B cell (primary cell): ENCODE measurements at regions not wholly inside any gene's neighbourhood (a gene's known extent, or its start where the extent isn't known, plus 50 kb on each side); places are given as distances from the start of the nearest gene placed in this dataset.

ENCODE experiments used
- ATAC-seq: fragments of 200-7000 bp; cut with Tn5 transposase; one replicate; pipeline ENCODE4 v1.10.0; 2021; ENCODE audit warnings: low read depth, mild to moderate bottlenecking, moderate number of reproducible peaks, moderate library complexity
- CTCF ChIA-PET: fragments of 350-600 bp; sonication (Branson Sonifier 250); formaldehyde crosslinking; loops from one replicate; lab custom pipeline; 2021; ENCODE audit warnings: antibody characterized with exemption, inconsistent platforms; lab: Charles Lee
- POLR2A ChIA-PET: fragments of 350-600 bp; sonication (Branson Sonifier 250); formaldehyde crosslinking; loops from one replicate; lab custom pipeline; 2021; ENCODE audit warnings: antibody characterized with exemption; lab: Charles Lee
- DNase-seq: peaks from one replicate; pipeline ENCODE4 v3.0.0; 2013
- H2AFZ ChIP-seq: 2 replicates; pipeline ENCODE4 v1.6.1; 2012; ENCODE audit warnings: mild to moderate bottlenecking, low read depth, low read length; ENCODE audit not compliant: insufficient read depth, poor library complexity, severe bottlenecking
- H3K27ac ChIP-seq, 2 donors: 1 replicate in 1 of 2; 2 replicates in 1 of 2; pipeline ENCODE4 v1.5.1; 2012 to 2013; ENCODE audit warnings: low read length in 2 of 2, mild to moderate bottlenecking in 2 of 2, moderate library complexity in 1 of 2
- H3K27me3 ChIP-seq, 4 experiments: fragments of 200-600 bp in 1 of 4; sonication (generic) in 1 of 4; replicated peaks in 1 of 4; 1 replicate in 2 of 4; 2 replicates in 2 of 4; pipeline versions ENCODE4 v1.6.1 to v1.7.0; 2013 to 2016; ENCODE audit warnings: low read length in 3 of 4, mild to moderate bottlenecking in 2 of 4, mixed read lengths in 1 of 4, moderate library complexity in 1 of 4; ENCODE audit not compliant: insufficient read depth in 4 of 4, control insufficient read depth in 3 of 4; ENCODE audit errors: control extremely low read depth in 1 of 4
- H3K36me3 ChIP-seq, 2 experiments: replicated peaks in 1 of 2; 1 replicate in 1 of 2; 2 replicates in 1 of 2; pipeline versions ENCODE4 v1.6.1 to v1.7.1; 2013; ENCODE audit warnings: low read length in 1 of 2; ENCODE audit not compliant: insufficient read depth in 2 of 2, control insufficient read depth in 1 of 2; ENCODE audit errors: control extremely low read depth in 1 of 2, extremely low read depth in 1 of 2
- H3K4me1 ChIP-seq, 2 donors: fragments of 200-600 bp in 1 of 2; sonication (generic) in 1 of 2; 1 replicate in 1 of 2; 2 replicates in 1 of 2; pipeline versions ENCODE4 v1.5.1 to v1.6.1; 2013 to 2017; ENCODE audit warnings: low read length in 2 of 2; ENCODE audit not compliant: control insufficient read depth in 2 of 2, insufficient read depth in 2 of 2
- H3K4me2 ChIP-seq: replicated peaks from 2 replicates; pipeline ENCODE3; 2012; ENCODE audit warnings: mild to moderate bottlenecking, low read depth, low read length; ENCODE audit not compliant: poor library complexity, severe bottlenecking
- H3K4me3 ChIP-seq, 5 experiments: fragments of 200-600 bp in 1 of 5; sonication (generic) in 1 of 5; 1 replicate in 3 of 5; 2 replicates in 2 of 5; pipeline versions ENCODE4 v1.5.1 to v1.7.0; 2011 to 2016; ENCODE audit warnings: low read length in 4 of 5, mild to moderate bottlenecking in 4 of 5, low read depth in 2 of 5, control low read depth in 1 of 5, moderate library complexity in 1 of 5; ENCODE audit not compliant: insufficient read depth in 1 of 5; ENCODE audit errors: control extremely low read depth in 1 of 5, extremely low read depth in 1 of 5
- H3K79me2 ChIP-seq: fragments of 200-600 bp; sonication (generic); one replicate; pipeline ENCODE4 v1.6.0; 2016; ENCODE audit warnings: low read length; ENCODE audit not compliant: control insufficient read depth, insufficient read depth
- H3K9ac ChIP-seq: fragments of 200-600 bp; sonication (generic); 2 replicates; pipeline ENCODE4 v1.6.1; 2017; ENCODE audit warnings: mild to moderate bottlenecking, low read length, moderate library complexity
- H3K9me3 ChIP-seq, 3 donors: one replicate each; pipeline versions ENCODE4 v1.6.1 to v1.7.1; 2013; ENCODE audit warnings: low read length in 2 of 3; ENCODE audit not compliant: control insufficient read depth in 2 of 3, insufficient read depth in 1 of 3; ENCODE audit errors: control extremely low read depth in 1 of 3
- H4K20me1 ChIP-seq: 2 replicates; pipeline ENCODE4 v1.6.0; 2012; ENCODE audit warnings: mild to moderate bottlenecking, low read length; ENCODE audit not compliant: insufficient read depth, control insufficient read depth, poor library complexity, severe bottlenecking
- H3K27ac Mint-ChIP-seq: one replicate; pipeline ENCODE4 v1.8.0; 2021; ENCODE audit warnings: mixed read lengths
- H3K27me3 Mint-ChIP-seq: one replicate; pipeline ENCODE4 v1.8.0; 2021; ENCODE audit warnings: mixed read lengths
- H3K4me1 Mint-ChIP-seq: one replicate; pipeline ENCODE4 v1.8.0; 2021; ENCODE audit warnings: mixed read lengths
- H3K4me3 Mint-ChIP-seq: one replicate; pipeline ENCODE4 v1.8.0; 2021; ENCODE audit warnings: mixed read lengths
- H3K9me3 Mint-ChIP-seq: one replicate; pipeline ENCODE4 v1.8.0; 2022; ENCODE audit warnings: mixed read lengths; ENCODE audit not compliant: insufficient read depth
- CTCF ChIP-seq: fragments of 200-600 bp; IDR thresholded peaks from one replicate; pipeline ENCODE4 v1.8.0; 2022; ENCODE audit warnings: antibody characterized with exemption, mild to moderate bottlenecking
- EZH2 ChIP-seq: IDR thresholded peaks from 2 replicates; pipeline ENCODE4 v1.6.1; 2012; ENCODE audit warnings: borderline replicate concordance, low read depth, mild to moderate bottlenecking, moderate library complexity, low read length; ENCODE audit not compliant: insufficient read depth, poor library complexity, severe bottlenecking
- WGBS: methylation state at CpG from one replicate; pipeline ENCODE4 v1.1.5; 2013; ENCODE audit warnings: missing lambda C conversion rate; ENCODE audit not compliant: insufficient coverage; 5-methylcytosine and 5-hydroxymethylcytosine counted together
- intact Hi-C: fragments of 100-400 bp; cut with micrococcal nuclease; formaldehyde crosslinking; loops from one replicate; pipeline ENCODE4 v1.10.0; 2022

GRCh38 chr1:143672983-143673382 is 298.8 kb downstream of the FAM72C start:
- Histone ChIP-seq H4K20me1 (no peaks in the 10 kb centered on the region), H3K9ac (no peak overlapping the region), H3K27ac (no peak overlapping the region), H3K27me3 (peaks cover 0 to 5% (median 0%) of the 10 kb centered on the region in 4 experiments), H3K9me3 (peaks cover 0 to 7% (median 0%) of the 10 kb centered on the region in 3 donors), H3K4me1 (no peaks in the 10 kb centered on the region), H2AFZ (no peak overlapping the region), H3K79me2 (no peaks in the 10 kb centered on the region), H3K4me3 (no peak overlapping the region), H3K36me3 (no peaks in the 10 kb centered on the region), H3K4me2 (no peak overlapping the region)
- 100% methylated on average over 1 of the region's 2 CpGs for WGBS
- Mint-ChIP-seq H3K27ac (no peak overlapping the region), H3K4me3 (no peak overlapping the region), H3K4me1 (no peaks in the 10 kb centered on the region), H3K9me3 (peaks cover 5% of the 10 kb centered on the region), H3K27me3 (peaks cover 41% of the 10 kb centered on the region)
- ATAC-seq (no peak), DNase-seq (no peak)
- TF ChIP-seq EZH2 (no peak), CTCF (no peak)
- intact Hi-C loops = no loop called here
- CTCF ChIA-PET = no interaction called here
- POLR2A ChIA-PET = no interaction called here

GRCh38 chr1:143667730-143668129 is 304.1 kb downstream of the FAM72C start:
- WGBS = 31% methylated on average over 24 of the region's 24 CpGs
- Histone ChIP-seq H3K27ac (no peak overlapping the region), H2AFZ (no peak overlapping the region), H3K4me1 (no peaks in the 10 kb centered on the region), H3K79me2 (no peaks in the 10 kb centered on the region), H3K36me3 (no peaks in the 10 kb centered on the region), H3K9me3 (peaks cover 0 to 16% (median 0%) of the 10 kb centered on the region in 3 donors), H4K20me1 (no peaks in the 10 kb centered on the region), H3K4me2 (no peak overlapping the region), H3K4me3 (no peak overlapping the region), H3K27me3 (peaks cover 0 to 33% (median 28%) of the 10 kb centered on the region in 4 experiments), H3K9ac (no peak overlapping the region)
- ChIA-PET POLR2A (no interaction called here), CTCF (no interaction called here)
- peaks cover 5% of the 10 kb centered on the region for H3K9me3 Mint-ChIP-seq
- peaks cover 52% of the 10 kb centered on the region for H3K27me3 Mint-ChIP-seq
- DNase-seq (no peak), ATAC-seq (no peak)
- H3K4me3 Mint-ChIP-seq = no peak overlapping the region
- no peaks in the 10 kb centered on the region for H3K4me1 Mint-ChIP-seq
- TF ChIP-seq EZH2 = no peak
- TF ChIP-seq CTCF = no peak
- H3K27ac Mint-ChIP-seq = no peak overlapping the region
- intact Hi-C loops = no loop called here
